Stomach (tissue), 8 donors: ENCODE measurements at regions not wholly inside any gene's neighbourhood (a gene's known extent, or its start where the extent isn't known, plus 50 kb on each side); places are given as distances from the start of the nearest gene placed in this dataset.

Source experiments
- DNase-seq, 2 donors: peaks; one replicate each; pipeline versions ENCODE4 v3.0.0 to v3.0.0-alpha.2; 2013 to 2019
- H3K27ac ChIP-seq, 5 donors: fragments of 200-600 bp in 4 of 5; sonication (generic) in 4 of 5; one replicate each; pipeline ENCODE4 v1.5.1; 2013 to 2019; ENCODE audit warnings: mild to moderate bottlenecking in 1 of 5, moderate library complexity in 1 of 5
- H3K27me3 ChIP-seq, 3 donors: fragments of 200-600 bp; sonication (generic); one replicate each; pipeline ENCODE4 v1.5.1; 2017 to 2019; ENCODE audit warnings: mixed run types in 1 of 3
- H3K36me3 ChIP-seq, 4 donors: fragments of 200-600 bp; sonication (generic); 1 replicate in 3 of 4; 2 replicates in 1 of 4; pipeline ENCODE4 v1.5.1; 2016 to 2019
- H3K4me1 ChIP-seq, 4 donors: fragments of 200-600 bp; sonication (generic); one replicate each; pipeline ENCODE4 v1.5.1; 2016 to 2019
- H3K4me3 ChIP-seq, 4 donors: fragments of 200-600 bp; sonication (generic) in 3 of 4; one replicate each; pipeline ENCODE4 v1.5.1; 2016 to 2019; ENCODE audit warnings: mild to moderate bottlenecking in 1 of 4
- H3K9me3 ChIP-seq, 4 donors: fragments of 200-600 bp; sonication (generic); one replicate each; pipeline ENCODE4 v1.5.1; 2016 to 2019
- CTCF ChIP-seq, 7 experiments: fragments of 450-650 bp in 4 of 7; fragments of 200-600 bp in 3 of 7; sonication (generic) in 3 of 7; IDR thresholded peaks; one replicate each; pipeline ENCODE4 v1.5.1; 2016 to 2019; ENCODE audit warnings: antibody characterized with exemption in 7 of 7, control low read depth in 2 of 7, mild to moderate bottlenecking in 1 of 7
- EP300 ChIP-seq: sonication (generic); formaldehyde crosslinking; IDR thresholded peaks from one replicate; pipeline ENCODE4 v1.6.1; 2017; ENCODE audit warnings: antibody characterized with exemption
- POLR2A ChIP-seq, 4 donors: fragments of 450-650 bp; IDR thresholded peaks; one replicate each; pipeline ENCODE4 v1.6.1; 2016; ENCODE audit warnings: antibody characterized with exemption in 4 of 4, control low read depth in 2 of 4, mild to moderate bottlenecking in 1 of 4, moderate library complexity in 1 of 4
- POLR2AphosphoS5 ChIP-seq, 3 donors: sonication (generic); formaldehyde crosslinking; IDR thresholded peaks; one replicate each; pipeline ENCODE4 v1.6.1; 2016; ENCODE audit warnings: antibody characterized with exemption in 3 of 3
- WGBS, 5 donors: extraction: QIAGEN DNeasy Blood & Tissue Kit in 3 of 5; methylation state at CpG; one replicate each; pipeline versions ENCODE4 v1.1.5 to v1.1.7; 2013 to 2018; 5-methylcytosine and 5-hydroxymethylcytosine counted together
- intact Hi-C: fragments of 100-400 bp; cut with DNase I; formaldehyde crosslinking; loops from one replicate; pipeline ENCODE4 v1.15.1; 2023; ENCODE audit warnings: low total_unique reads
- donor health status: healthy with polysubstance abuse.
- donor health status: Bipolar disorder and iron deficiency.
- donor health status: healthy.

DNA sequence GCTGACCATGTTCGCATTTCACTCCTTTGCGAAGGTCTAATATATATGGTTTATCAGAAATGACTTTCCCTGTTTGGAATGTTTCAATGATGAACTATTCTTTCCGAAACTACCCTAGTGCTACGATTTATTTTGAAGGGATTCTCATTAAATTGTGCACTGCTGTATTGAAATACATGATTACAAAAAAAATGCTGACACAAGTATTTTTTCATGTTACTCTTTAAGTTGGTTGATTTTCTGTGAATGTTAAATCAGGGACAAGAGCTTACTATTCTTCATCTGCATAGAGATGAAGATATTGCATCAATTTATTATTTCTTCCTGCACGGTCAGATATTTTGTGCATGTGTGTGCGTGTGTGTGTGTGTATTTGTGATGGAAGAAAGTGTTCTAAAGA lies 731.5 kb upstream of the AGA start:
- intact Hi-C loops, result no loop called here
- Histone ChIP-seq H3K9me3 (no peaks in the 10 kb centered on the region), H3K27me3 (no peaks in the 10 kb centered on the region), H3K27ac (no peak overlapping the region), H3K4me3 (no peak overlapping the region), H3K36me3 (no peaks in the 10 kb centered on the region), H3K4me1 (no peaks in the 10 kb centered on the region)
- DNase-seq, result no peak
- WGBS, 5 donors, result 78 to 85% (median 83%) methylated on average over 6 of the region's 6 CpGs
- TF ChIP-seq EP300, result no peak
- no peak for TF ChIP-seq POLR2A (IDR thresholded peaks at IDR 0.05)
- no peak for TF ChIP-seq POLR2AphosphoS5 (IDR thresholded peaks at IDR 0.05)
- TF ChIP-seq CTCF (IDR thresholded peaks at IDR 0.05), result no peak

- Histone ChIP-seq H3K9me3 (no peaks in the 10 kb centered on the region), H3K27ac (no peak overlapping the region), H3K36me3 (no peaks in the 10 kb centered on the region), H3K27me3 (no peaks in the 10 kb centered on the region), H3K4me3 (no peak overlapping the region), H3K4me1 (no peaks in the 10 kb centered on the region)
- no peak for DNase-seq
- TF ChIP-seq POLR2AphosphoS5 (IDR thresholded peaks at IDR 0.05), result no peak
- TF ChIP-seq EP300, result no peak
- TF ChIP-seq POLR2A (IDR thresholded peaks at IDR 0.05), result no peak
- no peak for TF ChIP-seq CTCF (IDR thresholded peaks at IDR 0.05)
- WGBS, 5 donors, result 72 to 85% (median 81%) methylated on average over 2 of the region's 2 CpGs
- intact Hi-C loops, result no loop called here
Measured at GRCh38 chr4:178174756-178175155, 732.5 kb upstream of the AGA start.

GRCh38 chr4:178185517-178185916 lies 743.3 kb upstream of the AGA start:
- intact Hi-C loops, result no loop called here
- H3K27ac ChIP-seq, result no peak overlapping the region
- peak in 1 of 2 donors; percentile 50 for DNase-seq

GRCh38 chr4:178192611-178193010 lies 750.4 kb upstream of the AGA start:
- Histone ChIP-seq H3K36me3 (no peaks in the 10 kb centered on the region), H3K9me3 (no peaks in the 10 kb centered on the region), H3K4me3 (no peak overlapping the region), H3K4me1 (no peaks in the 10 kb centered on the region), H3K27ac (no peak overlapping the region), H3K27me3 (no peaks in the 10 kb centered on the region)
- intact Hi-C loops, result no loop called here
- DNase-seq, result no peak
- TF ChIP-seq CTCF (IDR thresholded peaks at IDR 0.05) (no peak), POLR2AphosphoS5 (IDR thresholded peaks at IDR 0.05) (no peak), EP300 (no peak), POLR2A (IDR thresholded peaks at IDR 0.05) (no peak)

More at GRCh38 chr4:178185517-178185916, 743.3 kb upstream of the AGA start:
- H3K4me3 ChIP-seq, result no peak overlapping the region
- TF ChIP-seq EP300 (no peak), CTCF (IDR thresholded peaks at IDR 0.05) (no peak), POLR2A (IDR thresholded peaks at IDR 0.05) (no peak), POLR2AphosphoS5 (IDR thresholded peaks at IDR 0.05) (no peak)
- no peaks in the 10 kb centered on the region for H3K4me1 ChIP-seq
- no peaks in the 10 kb centered on the region for H3K27me3 ChIP-seq
- H3K9me3 ChIP-seq, result no peaks in the 10 kb centered on the region
- no peaks in the 10 kb centered on the region for H3K36me3 ChIP-seq
- 13 to 34% (median 21%) methylated on average over 3 of the region's 3 CpGs for WGBS, 5 donors
